GM20431 (cell line): ENCODE measurements at regions not wholly inside any gene's neighbourhood (a gene's known extent, or its start where the extent isn't known, plus 50 kb on each side); places are given as distances from the start of the nearest gene placed in this dataset.

Experiments used
- in situ Hi-C: fragments of 300-500 bp; cut with MseI, MboI; formaldehyde crosslinking; loops from one replicate; pipeline ENCODE4 v1.15.0; 2020; ENCODE audit warnings: low sequenced_read_pairs; ENCODE audit not compliant: unreplicated experiment

DNA sequence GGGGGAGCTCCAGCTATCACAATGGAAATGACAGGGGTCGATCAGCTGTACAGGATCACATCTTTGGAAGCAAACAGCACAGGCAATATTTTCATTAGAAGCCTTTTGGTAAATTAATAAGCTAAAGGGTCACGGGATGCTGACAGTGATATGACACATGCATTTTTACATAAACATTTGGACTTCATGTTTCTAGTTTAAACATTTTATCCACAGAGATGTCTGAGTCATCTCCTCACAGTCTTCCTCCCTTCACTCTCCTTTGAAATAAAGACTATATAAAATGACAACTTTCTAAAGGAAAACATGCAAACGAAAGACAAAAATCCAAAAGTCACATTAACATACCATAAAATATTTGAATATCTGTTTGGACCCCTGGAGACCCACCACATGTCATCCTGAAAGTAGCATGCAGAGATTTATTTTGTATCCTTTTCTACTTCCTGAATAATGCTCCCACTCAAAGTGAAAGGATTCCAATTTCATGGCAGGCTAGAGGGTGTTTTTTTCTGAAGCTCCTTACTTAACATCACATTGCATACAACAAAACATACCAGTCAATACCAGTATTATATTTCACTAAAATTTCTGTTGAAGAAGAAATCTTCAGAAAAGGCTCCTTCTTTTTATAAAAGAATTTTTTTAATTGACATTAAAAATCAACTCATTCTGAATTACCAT, 200.1 kb upstream of the PPARGC1A start:
- in situ Hi-C loops: no loop called here

DNA sequence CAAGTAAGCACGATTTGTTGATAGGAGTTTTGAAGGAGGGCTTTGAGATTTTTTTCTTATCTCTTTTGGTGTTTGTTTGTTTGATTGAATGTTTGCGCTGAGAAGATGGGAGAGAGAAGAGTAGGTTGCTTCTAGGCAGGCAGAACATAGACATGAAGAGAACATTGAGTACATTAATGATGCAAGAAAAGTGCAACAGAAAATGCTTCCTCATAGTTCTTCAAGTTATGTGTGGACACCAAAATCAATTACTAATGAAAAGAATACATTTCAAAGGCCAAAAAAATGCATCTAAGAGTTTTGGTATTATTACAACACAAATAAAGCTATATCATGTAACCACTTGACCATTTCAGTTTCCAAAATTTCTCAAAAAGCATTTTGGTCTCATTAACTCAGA, 191.0 kb upstream of the PPARGC1A start:
- in situ Hi-C loops: no loop called here

DNA sequence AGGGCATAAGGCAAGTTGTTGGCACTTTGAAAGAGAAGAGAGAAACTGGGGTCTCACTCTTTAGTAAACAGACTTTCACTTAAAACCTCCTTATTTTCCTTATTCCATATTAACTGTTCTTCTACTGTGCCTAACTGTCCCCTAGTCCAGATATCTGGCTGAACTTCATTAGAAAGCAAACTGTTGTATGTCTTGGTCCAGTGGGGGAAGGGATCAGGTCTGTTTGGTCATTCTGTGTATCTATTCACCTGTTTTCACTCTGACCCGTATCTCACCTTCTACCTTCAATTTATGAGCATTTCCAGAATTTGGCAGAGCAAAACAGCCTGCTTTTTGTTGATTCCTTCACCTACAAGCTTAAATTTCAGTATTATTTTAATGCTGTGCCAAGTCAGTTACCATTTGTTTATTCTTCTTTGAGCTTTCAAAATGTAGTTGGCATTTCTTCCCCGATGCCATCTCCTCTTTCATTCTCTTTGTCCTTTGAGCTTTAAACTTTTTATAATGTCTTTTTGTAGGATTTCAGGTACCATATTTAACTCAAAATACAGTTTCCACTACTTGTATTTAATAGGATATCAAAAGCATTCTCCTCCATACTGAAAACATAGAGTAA, 188.6 kb upstream of the PPARGC1A start:
- in situ Hi-C loops: no loop called here

DNA sequence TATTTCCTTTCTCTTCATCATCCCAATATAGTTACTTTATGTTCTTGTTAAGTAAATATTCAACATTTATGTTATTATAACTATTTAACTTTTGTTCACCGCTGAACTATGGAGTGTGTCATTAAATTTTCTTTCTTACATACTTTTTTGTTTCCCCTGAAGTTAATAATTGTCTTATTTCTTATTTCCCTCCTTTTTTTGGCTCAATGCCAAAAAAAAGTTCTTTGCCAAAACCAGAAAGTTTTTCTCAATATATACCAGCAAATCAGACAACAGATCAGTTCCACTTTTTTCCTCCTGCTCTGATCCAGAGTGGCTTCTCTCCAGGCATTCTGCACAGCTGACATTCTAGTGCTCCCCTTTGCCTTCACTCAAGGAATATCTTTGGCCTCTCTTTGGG, 187.0 kb upstream of the PPARGC1A start:
- in situ Hi-C loops: no loop called here

DNA sequence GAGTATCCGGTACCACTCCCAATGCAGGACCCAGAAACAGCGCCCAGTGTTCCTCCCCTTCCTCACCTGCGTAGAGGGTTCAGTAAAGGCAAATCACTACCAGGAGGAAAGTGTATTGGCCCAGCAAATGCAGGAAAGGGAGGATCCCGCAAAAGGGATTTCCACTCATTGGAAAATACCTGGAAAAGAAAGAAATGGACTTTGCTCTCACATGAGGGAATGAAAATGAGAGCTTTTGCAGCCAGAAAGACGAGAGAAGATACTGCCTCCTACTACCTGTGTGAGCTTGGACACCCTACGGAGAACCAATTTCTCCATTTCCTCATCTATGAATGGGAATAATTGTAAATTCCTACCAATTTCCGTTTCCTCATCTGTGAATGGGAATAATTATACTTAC, 184.1 kb upstream of the PPARGC1A start:
- in situ Hi-C loops: no loop called here

DNA sequence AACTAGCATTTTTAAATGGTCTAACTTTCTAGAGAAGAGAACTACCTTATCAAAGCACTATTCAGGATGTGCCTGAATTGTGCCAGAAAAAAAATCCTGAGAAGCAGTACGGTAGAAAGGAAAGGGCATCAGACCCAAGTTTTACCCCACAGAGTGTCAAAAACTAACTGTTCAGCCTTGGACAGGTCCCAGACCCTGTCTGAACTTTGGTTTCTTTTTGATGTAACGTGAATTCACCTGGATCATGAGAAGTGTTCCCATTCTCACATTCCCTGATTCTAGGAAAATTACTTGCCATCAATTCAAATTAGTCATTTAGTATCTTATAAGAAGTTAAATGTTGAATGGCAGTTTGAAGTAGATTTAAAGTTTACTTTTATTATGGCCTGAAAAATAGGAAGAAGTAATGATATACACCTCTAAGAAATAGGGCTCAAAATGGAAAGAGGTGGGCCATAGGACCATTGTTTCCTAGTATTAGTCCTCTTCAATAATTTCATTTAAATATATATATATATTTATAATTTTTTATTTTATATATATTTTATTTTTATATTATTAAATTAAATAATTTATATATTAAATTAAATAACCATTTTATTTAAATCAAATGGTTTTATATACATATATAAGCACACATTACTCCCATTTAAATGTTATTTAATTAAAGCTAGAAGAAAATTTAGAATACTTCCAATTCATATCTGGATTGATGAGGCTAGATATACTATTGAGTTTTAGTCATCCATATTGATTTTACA, 181.9 kb upstream of the PPARGC1A start:
- in situ Hi-C loops: no loop called here

DNA sequence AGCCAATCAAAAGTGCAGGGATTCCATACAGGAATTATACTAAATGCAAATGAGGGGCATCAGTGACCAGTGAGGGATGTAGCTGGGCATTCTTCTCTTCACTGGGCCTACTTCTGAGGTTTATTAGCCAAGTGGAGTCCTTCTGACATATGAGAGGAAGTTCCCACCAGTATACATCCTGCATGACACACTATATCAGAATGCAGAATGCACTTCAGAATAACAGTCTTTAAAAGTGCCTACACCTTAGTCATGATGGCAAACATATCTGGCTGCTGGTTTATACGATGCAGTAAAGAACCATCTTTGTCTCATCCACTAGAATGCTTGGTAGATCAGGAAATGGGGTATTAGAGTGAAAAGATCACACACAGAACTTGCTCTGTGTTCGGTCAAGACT, 180.3 kb upstream of the PPARGC1A start:
- in situ Hi-C loops: no loop called here

DNA sequence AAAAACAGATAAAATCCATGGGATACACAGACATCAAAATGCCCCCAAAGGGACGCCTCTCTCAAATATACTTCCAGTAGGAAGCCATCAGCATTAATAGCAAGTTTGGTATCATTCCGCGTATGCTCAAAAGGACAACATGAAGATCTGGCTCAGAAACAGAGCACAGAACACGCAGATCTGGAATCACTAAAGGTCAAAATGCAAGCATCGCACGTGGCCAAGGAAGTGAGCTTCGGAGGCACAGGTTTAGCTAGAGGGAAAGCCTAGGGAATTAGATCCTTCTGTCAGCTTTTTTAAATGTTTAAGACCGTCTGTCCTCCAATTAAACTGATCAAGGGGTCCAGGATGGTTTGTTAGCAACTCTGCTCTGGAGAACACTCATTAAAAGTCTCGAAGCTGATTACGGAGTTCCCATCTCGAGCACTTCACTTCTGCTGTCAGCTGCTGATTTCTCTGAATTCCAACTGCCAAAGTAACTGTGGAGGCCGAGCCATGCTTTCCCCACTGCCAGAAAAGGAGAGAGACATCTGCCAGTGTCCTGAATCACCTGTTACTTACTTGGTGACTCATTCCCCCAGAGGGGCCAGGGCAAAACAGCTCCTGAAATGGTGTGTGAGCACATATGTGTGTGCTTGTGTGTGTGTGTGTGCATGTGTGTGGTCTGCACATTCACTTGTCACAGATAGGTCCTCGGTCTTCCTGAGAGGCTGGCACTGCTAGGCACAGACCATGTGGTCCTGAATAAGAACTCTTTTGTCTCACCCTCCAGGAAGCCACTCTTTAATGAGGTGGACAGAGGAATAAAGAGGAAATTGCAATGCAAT, 177.7 kb upstream of the PPARGC1A start:
- in situ Hi-C loops: no loop called here

DNA sequence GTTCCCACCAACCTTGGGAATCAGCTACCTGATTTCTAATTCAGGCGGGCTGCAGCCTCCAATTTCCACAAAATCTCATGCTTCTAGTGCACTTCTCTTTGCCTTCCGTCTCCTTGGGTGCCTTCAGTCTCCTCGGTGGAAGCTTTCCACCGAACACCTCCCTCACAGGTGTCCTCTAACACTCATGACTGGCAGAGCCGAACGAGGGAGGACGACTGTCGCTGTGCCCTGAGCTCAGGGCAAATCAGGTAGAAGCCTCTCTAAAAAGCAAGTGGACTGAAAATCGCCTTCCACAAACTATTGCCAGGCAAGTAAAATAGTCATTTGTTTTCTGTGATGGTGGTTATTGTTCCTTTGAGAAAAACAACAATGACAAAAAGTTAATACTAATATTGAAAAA, 176.1 kb upstream of the PPARGC1A start:
- in situ Hi-C loops: no loop called here

DNA sequence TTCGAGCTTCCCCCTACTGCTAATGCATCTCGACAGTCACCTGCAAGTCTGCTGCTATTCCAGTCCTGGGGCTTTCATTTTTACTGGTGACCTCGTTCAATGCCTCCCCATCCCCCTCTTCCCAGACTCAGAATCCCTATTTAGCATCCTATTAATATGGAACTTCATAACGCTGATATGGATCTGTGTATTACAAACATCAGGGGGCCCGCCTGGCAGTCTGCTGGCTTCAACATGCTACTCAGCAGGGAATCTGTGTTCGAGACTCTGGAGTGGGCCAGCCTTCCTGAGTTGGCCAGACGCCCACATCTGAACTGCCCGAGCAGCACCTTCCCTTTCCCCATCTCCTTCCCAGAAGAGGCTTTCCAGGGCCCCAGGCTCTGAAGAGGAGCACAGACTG, 173.9 kb upstream of the PPARGC1A start:
- in situ Hi-C loops: no loop called here

DNA sequence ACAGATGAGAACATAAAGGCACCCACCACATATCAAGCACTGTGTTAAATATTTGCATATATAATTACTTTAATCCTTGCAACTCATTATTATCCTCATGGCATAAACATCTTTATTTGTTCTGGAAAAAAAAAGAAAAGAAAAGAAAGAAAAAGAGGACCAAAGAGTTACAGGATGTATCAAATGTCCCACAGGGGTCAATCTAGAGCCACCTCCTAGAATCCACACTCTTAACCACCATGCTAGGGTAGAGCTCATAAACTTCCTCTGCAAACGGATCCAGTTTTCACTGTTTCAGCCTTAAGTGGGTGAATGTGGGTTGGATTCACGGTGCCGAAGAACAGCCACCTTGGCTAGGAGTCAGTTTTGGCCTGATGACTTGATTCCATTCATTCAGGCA, 171.1 kb upstream of the PPARGC1A start:
- in situ Hi-C loops: no loop called here

DNA sequence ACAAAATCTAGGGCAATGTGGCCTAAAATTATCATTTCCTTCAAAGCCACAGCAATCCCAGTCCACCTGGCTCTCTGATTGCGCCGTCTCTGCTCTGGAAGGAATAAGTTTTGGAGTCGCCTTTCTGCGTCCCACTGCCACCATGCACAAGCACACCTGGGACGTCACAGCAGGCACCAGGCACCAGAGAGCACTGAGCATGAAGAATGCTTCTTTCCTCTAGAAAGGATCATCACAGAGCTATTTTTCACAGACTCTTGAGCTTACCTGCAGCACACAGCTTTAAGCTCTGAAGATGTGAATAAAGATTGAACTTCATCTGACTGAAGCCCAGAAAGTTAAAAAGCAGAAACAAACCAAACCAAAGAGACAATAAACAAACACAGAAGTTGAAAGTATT, 170.0 kb upstream of the PPARGC1A start:
- in situ Hi-C loops: no loop called here

DNA sequence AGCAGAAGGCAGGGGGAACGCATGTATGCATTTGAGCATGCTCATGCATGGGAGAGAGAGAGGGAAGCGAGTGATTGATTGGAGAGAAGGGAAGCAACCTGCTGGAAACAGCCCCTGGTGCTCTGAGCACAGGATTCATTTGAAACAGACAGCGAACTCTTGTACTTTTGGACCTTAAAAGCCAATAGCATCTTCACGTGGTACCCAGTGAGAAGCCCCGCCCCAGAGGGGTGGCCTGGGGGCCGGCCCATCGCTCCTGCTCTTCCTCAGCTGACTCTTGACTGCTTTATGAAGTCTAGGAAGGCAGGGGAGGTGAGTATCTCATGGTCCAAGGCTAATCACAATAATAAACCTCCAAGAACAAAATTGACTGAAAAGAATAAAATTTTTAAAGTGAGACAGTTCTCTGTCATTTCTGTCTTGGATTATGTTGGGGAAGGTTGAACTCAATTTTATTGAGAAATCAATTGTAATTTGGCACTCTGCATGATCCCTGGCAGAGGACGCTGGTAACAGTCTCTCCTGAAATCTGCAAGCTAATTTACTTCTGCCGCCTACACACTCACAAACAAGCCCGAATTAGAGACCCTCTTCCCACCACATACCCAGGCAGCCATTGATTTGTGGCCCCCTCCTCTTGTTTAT, 168.2 kb upstream of the PPARGC1A start:
- in situ Hi-C loops: no loop called here

DNA sequence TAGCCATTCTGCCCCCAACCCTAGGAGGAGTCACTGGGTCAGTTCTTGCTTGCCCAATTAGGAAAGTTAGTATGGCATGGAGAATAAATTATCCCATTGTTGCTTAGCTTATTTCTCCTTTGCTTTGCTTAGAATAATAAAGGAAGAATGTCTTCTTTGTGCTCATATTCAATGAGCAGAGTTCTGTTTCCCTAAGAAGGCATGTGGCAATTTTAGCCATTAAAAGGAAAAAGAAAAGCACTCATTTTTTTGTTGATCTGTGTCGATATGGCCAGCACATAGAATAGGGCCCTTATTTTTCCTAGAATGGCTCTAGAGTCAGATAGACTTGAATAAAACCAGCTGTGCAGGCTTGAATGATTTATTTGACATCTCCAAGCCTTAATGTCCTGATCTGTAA, 166.4 kb upstream of the PPARGC1A start:
- in situ Hi-C loops: no loop called here

DNA sequence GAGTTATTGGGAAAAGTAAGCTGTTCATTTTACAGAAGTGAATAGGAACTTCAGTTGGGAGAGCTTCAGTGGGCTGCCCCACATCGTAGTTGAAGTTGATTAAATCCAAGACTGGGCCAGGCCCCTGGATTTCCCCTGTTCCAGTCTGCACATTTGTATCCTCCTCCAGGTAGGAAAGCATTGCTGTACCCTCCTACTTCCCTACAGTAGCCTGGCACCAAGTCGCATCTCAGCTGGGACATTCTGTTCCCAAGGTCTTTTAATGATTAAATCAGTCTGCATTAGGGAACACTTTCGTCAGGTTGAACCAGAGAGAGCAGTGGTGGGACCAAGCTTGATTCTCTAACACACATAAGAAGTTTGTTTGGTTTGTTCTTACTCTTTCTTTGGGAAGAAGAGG, 165.8 kb upstream of the PPARGC1A start:
- in situ Hi-C loops: no loop called here

DNA sequence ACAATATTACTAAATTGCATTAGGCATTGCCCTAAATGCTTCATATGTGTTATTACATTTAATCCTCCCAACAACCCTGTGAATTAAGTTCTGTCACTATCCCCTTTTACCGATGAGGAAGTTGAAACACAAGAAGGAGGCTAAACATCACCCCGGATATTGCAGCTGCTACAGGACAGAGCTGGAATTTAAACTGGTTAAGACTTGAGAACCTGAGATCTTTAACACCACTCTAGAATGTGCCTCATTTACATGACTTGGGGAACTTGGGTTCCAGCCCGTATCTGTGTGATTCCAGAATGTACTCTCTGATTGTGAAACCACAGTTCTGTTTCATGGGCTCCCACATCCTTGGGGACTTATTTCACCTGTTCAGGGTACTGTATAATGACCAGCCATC, 165.1 kb upstream of the PPARGC1A start:
- in situ Hi-C loops: no loop called here

DNA sequence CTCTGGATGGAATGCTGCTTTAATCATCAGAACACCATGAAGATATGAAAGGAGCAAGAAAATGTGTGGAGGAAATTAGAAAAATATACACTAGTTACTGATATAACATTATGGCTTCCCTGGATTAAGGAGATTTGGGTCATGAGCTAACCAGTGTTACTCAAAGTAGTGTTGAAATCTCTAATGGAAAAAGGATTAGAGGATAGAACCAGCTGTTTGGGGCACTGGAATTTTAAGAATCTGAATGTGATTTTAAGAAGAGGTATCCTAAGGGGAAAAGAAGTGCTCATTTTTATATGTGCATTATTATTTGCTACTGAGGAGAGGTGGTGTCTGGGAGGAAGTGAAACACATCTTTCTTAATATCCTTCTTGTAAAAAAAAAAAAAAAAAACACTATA, 164.1 kb upstream of the PPARGC1A start:
- in situ Hi-C loops: no loop called here

DNA sequence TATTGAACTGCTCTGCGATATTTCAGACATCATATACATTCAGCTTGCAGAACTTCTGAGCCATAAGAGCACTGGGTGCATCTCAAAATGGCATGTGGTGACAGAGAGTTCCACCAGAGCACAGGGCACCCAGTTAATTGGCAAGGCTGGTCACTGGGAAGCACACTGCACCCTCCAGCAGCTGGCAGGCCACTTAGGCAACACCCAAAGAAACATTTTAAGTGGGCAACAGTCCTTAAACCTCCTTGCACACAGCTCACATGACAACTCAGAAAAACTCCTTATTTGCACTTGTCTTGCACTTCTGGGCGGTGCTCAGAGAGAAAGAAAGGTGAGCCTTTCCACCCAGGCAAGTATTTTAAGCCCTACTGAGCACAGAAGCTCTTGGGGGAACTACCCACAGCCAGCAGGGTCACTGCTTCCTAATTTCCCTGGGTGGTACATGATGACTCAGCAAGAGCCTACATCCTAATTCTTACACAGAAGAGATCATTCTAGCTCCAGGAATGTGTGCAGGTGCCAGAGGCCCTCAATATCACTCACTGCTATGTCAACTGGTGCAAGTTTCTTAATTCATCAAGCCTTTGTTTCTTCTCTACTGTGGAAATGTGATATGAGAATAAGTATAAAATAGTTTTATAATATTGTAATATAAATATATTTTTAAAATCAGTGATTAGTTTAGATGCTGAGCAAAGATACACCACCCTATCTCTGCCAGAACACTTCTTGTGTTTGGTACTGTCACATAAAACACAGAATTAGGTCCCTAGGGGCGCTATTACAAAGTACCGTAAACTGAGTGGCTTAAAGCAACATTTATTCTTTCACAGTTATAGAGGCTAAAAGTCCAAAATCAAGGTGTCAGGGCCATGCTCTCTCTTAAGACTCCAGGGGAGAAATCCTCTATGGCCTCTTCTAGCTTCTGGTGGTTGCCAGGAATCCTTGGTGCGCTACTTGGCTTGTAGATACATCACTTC, 155.1 kb upstream of the PPARGC1A start:
- in situ Hi-C loops: no loop called here

DNA sequence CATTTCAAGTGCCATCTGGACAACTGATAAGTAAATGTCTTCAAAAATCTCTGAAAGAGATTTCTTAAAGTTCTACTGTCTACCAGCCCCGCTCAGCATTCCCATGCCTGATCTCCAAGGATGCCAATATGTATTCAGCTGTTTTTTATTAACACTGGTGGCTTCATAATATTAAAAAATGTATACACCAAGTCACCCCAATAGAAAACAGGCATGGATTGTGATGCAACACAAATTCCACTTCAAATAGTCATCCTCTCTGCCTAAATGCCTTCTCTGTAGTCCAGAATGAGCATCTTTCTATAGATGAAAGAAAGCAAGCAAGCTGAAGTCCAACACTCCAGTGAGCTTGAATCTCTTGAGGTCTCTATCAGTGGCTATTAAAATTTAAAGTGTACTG, 152.2 kb upstream of the PPARGC1A start:
- in situ Hi-C loops: no loop called here
